ENCODE measurements at regions not wholly inside any gene's neighbourhood (a gene's known extent, or its start where the extent isn't known, plus 50 kb on each side); places are given as distances from the start of the nearest gene placed in this dataset.

- DNase-seq (no peak), ATAC-seq (no peak)
- H3K4me3 Mint-ChIP-seq: no peak overlapping the region
- H3K27me3 Mint-ChIP-seq: no peaks in the 10 kb centered on the region
- H3K9me3 ChIP-seq (ENCODE audit: control insufficient read depth, low read length, poor library complexity, severe bottlenecking): no peaks in the 10 kb centered on the region
- no peaks in the 10 kb centered on the region for H3K36me3 Mint-ChIP-seq (ENCODE audit: low read depth)
- no peak overlapping the region for H3K27ac Mint-ChIP-seq
- no peaks in the 10 kb centered on the region for H3K4me1 Mint-ChIP-seq
Measured at GRCh38 chr3:162134571-162134970, 638.0 kb downstream of the OTOL1 start.

GRCh38 chr3:162136136-162136535 lies 639.5 kb downstream of the OTOL1 start:
- H3K27me3 Mint-ChIP-seq: no peaks in the 10 kb centered on the region
- H3K4me3 Mint-ChIP-seq: no peak overlapping the region
- DNase-seq (no peak), ATAC-seq (no peak)
- no peaks in the 10 kb centered on the region for H3K36me3 Mint-ChIP-seq (ENCODE audit: low read depth)
- no peak overlapping the region for H3K27ac Mint-ChIP-seq
- no peaks in the 10 kb centered on the region for H3K9me3 ChIP-seq (ENCODE audit: control insufficient read depth, low read length, poor library complexity, severe bottlenecking)
- no peaks in the 10 kb centered on the region for H3K4me1 Mint-ChIP-seq

GRCh38 chr3:162138509-162138908 lies 641.9 kb downstream of the OTOL1 start:
- ATAC-seq (no peak), DNase-seq (no peak)
- H3K9me3 ChIP-seq (ENCODE audit: control insufficient read depth, low read length, poor library complexity, severe bottlenecking): no peaks in the 10 kb centered on the region
- Mint-ChIP-seq H3K36me3 (ENCODE audit: low read depth) (no peaks in the 10 kb centered on the region), H3K4me1 (no peaks in the 10 kb centered on the region), H3K4me3 (no peak overlapping the region), H3K27me3 (no peaks in the 10 kb centered on the region), H3K27ac (no peak overlapping the region)

- H3K36me3 Mint-ChIP-seq (ENCODE audit: low read depth): no peaks in the 10 kb centered on the region
- H3K4me3 Mint-ChIP-seq: no peak overlapping the region
- no peaks in the 10 kb centered on the region for H3K9me3 ChIP-seq (ENCODE audit: control insufficient read depth, low read length, poor library complexity, severe bottlenecking)
- H3K4me1 Mint-ChIP-seq: no peaks in the 10 kb centered on the region
- ATAC-seq (no peak), DNase-seq (no peak)
- H3K27me3 Mint-ChIP-seq: no peaks in the 10 kb centered on the region
- no peak overlapping the region for H3K27ac Mint-ChIP-seq
Measured at GRCh38 chr3:162139841-162140240, 643.2 kb downstream of the OTOL1 start.

GRCh38 chr3:162141272-162141791 lies 644.7 kb downstream of the OTOL1 start:
- no peaks in the 10 kb centered on the region for H3K9me3 ChIP-seq (ENCODE audit: control insufficient read depth, low read length, poor library complexity, severe bottlenecking)
- no peaks in the 10 kb centered on the region for H3K4me1 Mint-ChIP-seq
- no peaks in the 10 kb centered on the region for H3K36me3 Mint-ChIP-seq (ENCODE audit: low read depth)
- DNase-seq (no peak), ATAC-seq (no peak)
- H3K27ac Mint-ChIP-seq: no peak overlapping the region
- no peak overlapping the region for H3K4me3 Mint-ChIP-seq
- H3K27me3 Mint-ChIP-seq: no peaks in the 10 kb centered on the region

GRCh38 chr3:162142511-162142910 lies 645.9 kb downstream of the OTOL1 start:
- Mint-ChIP-seq H3K27me3 (no peaks in the 10 kb centered on the region), H3K27ac (no peak overlapping the region), H3K36me3 (ENCODE audit: low read depth) (no peaks in the 10 kb centered on the region), H3K4me1 (no peaks in the 10 kb centered on the region), H3K4me3 (no peak overlapping the region)
- ATAC-seq (no peak), DNase-seq (no peak)
- no peaks in the 10 kb centered on the region for H3K9me3 ChIP-seq (ENCODE audit: control insufficient read depth, low read length, poor library complexity, severe bottlenecking)

GRCh38 chr3:162143180-162143579 lies 646.6 kb downstream of the OTOL1 start:
- H3K9me3 ChIP-seq (ENCODE audit: control insufficient read depth, low read length, poor library complexity, severe bottlenecking): no peaks in the 10 kb centered on the region
- no peaks in the 10 kb centered on the region for H3K36me3 Mint-ChIP-seq (ENCODE audit: low read depth)
- DNase-seq (no peak), ATAC-seq (no peak)
- no peak overlapping the region for H3K27ac Mint-ChIP-seq
- no peaks in the 10 kb centered on the region for H3K4me1 Mint-ChIP-seq
- H3K4me3 Mint-ChIP-seq: no peak overlapping the region
- H3K27me3 Mint-ChIP-seq: no peaks in the 10 kb centered on the region

- Mint-ChIP-seq H3K36me3 (ENCODE audit: low read depth) (no peaks in the 10 kb centered on the region), H3K27me3 (no peaks in the 10 kb centered on the region), H3K27ac (no peak overlapping the region), H3K4me3 (no peak overlapping the region), H3K4me1 (no peaks in the 10 kb centered on the region)
- DNase-seq (no peak), ATAC-seq (no peak)
- H3K9me3 ChIP-seq (ENCODE audit: control insufficient read depth, low read length, poor library complexity, severe bottlenecking): no peaks in the 10 kb centered on the region
Measured at GRCh38 chr3:162147996-162148395, 651.4 kb downstream of the OTOL1 start.

- H3K9me3 ChIP-seq (ENCODE audit: control insufficient read depth, low read length, poor library complexity, severe bottlenecking): no peaks in the 10 kb centered on the region
- Mint-ChIP-seq H3K27ac (no peak overlapping the region), H3K36me3 (ENCODE audit: low read depth) (no peaks in the 10 kb centered on the region), H3K4me1 (no peaks in the 10 kb centered on the region), H3K4me3 (no peak overlapping the region), H3K27me3 (no peaks in the 10 kb centered on the region)
- no peak for DNase-seq
- ATAC-seq: no peak
Measured at GRCh38 chr3:162150790-162151189, 654.2 kb downstream of the OTOL1 start.

- ATAC-seq: no peak
- no peak for DNase-seq
- Mint-ChIP-seq H3K27me3 (no peaks in the 10 kb centered on the region), H3K4me3 (no peak overlapping the region), H3K27ac (no peak overlapping the region), H3K4me1 (no peaks in the 10 kb centered on the region), H3K36me3 (ENCODE audit: low read depth) (no peaks in the 10 kb centered on the region)
- no peaks in the 10 kb centered on the region for H3K9me3 ChIP-seq (ENCODE audit: control insufficient read depth, low read length, poor library complexity, severe bottlenecking)
Measured at GRCh38 chr3:162152636-162153035, 656.0 kb downstream of the OTOL1 start.

GRCh38 chr3:162161595-162161994 lies 665.0 kb downstream of the OTOL1 start:
- no peak overlapping the region for H3K27ac Mint-ChIP-seq
- H3K9me3 ChIP-seq (ENCODE audit: control insufficient read depth, low read length, poor library complexity, severe bottlenecking): no peaks in the 10 kb centered on the region
- H3K4me1 Mint-ChIP-seq: no peaks in the 10 kb centered on the region
- H3K36me3 Mint-ChIP-seq (ENCODE audit: low read depth): no peaks in the 10 kb centered on the region
- H3K4me3 Mint-ChIP-seq: no peak overlapping the region
- DNase-seq (no peak), ATAC-seq (no peak)
- no peaks in the 10 kb centered on the region for H3K27me3 Mint-ChIP-seq

GRCh38 chr3:162165346-162165745 lies 668.7 kb downstream of the OTOL1 start:
- no peaks in the 10 kb centered on the region for H3K4me1 Mint-ChIP-seq
- ATAC-seq: no peak
- no peak overlapping the region for H3K27ac Mint-ChIP-seq
- H3K36me3 Mint-ChIP-seq (ENCODE audit: low read depth): no peaks in the 10 kb centered on the region
- no peaks in the 10 kb centered on the region for H3K9me3 ChIP-seq (ENCODE audit: control insufficient read depth, low read length, poor library complexity, severe bottlenecking)
- DNase-seq: no peak
- H3K27me3 Mint-ChIP-seq: no peaks in the 10 kb centered on the region
- no peak overlapping the region for H3K4me3 Mint-ChIP-seq

GRCh38 chr3:162166543-162166942 lies 669.9 kb downstream of the OTOL1 start:
- ATAC-seq (no peak), DNase-seq (no peak)
- H3K27me3 Mint-ChIP-seq: no peaks in the 10 kb centered on the region
- no peak overlapping the region for H3K27ac Mint-ChIP-seq
- no peak overlapping the region for H3K4me3 Mint-ChIP-seq
- no peaks in the 10 kb centered on the region for H3K4me1 Mint-ChIP-seq
- no peaks in the 10 kb centered on the region for H3K36me3 Mint-ChIP-seq (ENCODE audit: low read depth)
- H3K9me3 ChIP-seq (ENCODE audit: control insufficient read depth, low read length, poor library complexity, severe bottlenecking): no peaks in the 10 kb centered on the region

GRCh38 chr3:162168715-162169114 lies 672.1 kb downstream of the OTOL1 start:
- Mint-ChIP-seq H3K4me3 (no peak overlapping the region), H3K4me1 (no peaks in the 10 kb centered on the region), H3K27me3 (no peaks in the 10 kb centered on the region), H3K36me3 (ENCODE audit: low read depth) (no peaks in the 10 kb centered on the region), H3K27ac (no peak overlapping the region)
- no peak for DNase-seq
- no peaks in the 10 kb centered on the region for H3K9me3 ChIP-seq (ENCODE audit: control insufficient read depth, low read length, poor library complexity, severe bottlenecking)
- ATAC-seq: no peak

- H3K27ac Mint-ChIP-seq: no peak overlapping the region
- H3K36me3 Mint-ChIP-seq (ENCODE audit: low read depth): no peaks in the 10 kb centered on the region
- H3K4me1 Mint-ChIP-seq: no peaks in the 10 kb centered on the region
- ATAC-seq (no peak), DNase-seq (no peak)
- no peaks in the 10 kb centered on the region for H3K9me3 ChIP-seq (ENCODE audit: control insufficient read depth, low read length, poor library complexity, severe bottlenecking)
- H3K27me3 Mint-ChIP-seq: no peaks in the 10 kb centered on the region
- no peak overlapping the region for H3K4me3 Mint-ChIP-seq
Measured at GRCh38 chr3:162170581-162170980, 674.0 kb downstream of the OTOL1 start.
